HL-60 (cell line): ENCODE measurements at regions not wholly inside any gene's neighbourhood (a gene's known extent, or its start where the extent isn't known, plus 50 kb on each side); places are given as distances from the start of the nearest gene placed in this dataset.

ENCODE experiments used
- CTCF ChIP-seq: IDR thresholded peaks from one replicate; pipeline ENCODE4 v1.5.1; 2011; ENCODE audit warnings: low read length, control low read depth, inconsistent platforms; ENCODE audit not compliant: insufficient read depth
- GABPA ChIP-seq: IDR thresholded peaks from 2 replicates; pipeline ENCODE4 v1.6.1; 2012; ENCODE audit warnings: low read depth
- POLR2AphosphoS5 ChIP-seq: IDR thresholded peaks from 2 replicates; pipeline ENCODE4 v1.6.1; 2012; ENCODE audit warnings: low read depth
- REST ChIP-seq: IDR thresholded peaks from 2 replicates; pipeline ENCODE4 v1.6.1; 2012; ENCODE audit warnings: low read depth; ENCODE audit not compliant: insufficient replicate concordance

- TF ChIP-seq CTCF (no peak), POLR2AphosphoS5 (no peak), GABPA (no peak), REST (no peak)
Observed at GRCh38 chr18:45458033-45458432, 157.2 kb upstream of the SLC14A2 start.
